HepG2 (cell line): ENCODE measurements at regions not wholly inside any gene's neighbourhood (a gene's known extent, or its start where the extent isn't known, plus 50 kb on each side); places are given as distances from the start of the nearest gene placed in this dataset.

Experiments
- ATAC-seq: fragments of 200-7000 bp; cut with Tn5 transposase; 3 replicates; pipeline ENCODE4 v1.9.1; 2020; ENCODE audit warnings: mild to moderate bottlenecking, moderate library complexity
- BruUV-seq: library from RNA; stranded (reverse); fragments of 400-500 nt; replicated peaks from 2 replicates; lab custom pipeline; 2021; lab: Mats Ljungman, UMichigan
- CTCF ChIA-PET: fragments of 300-600 bp; formaldehyde crosslinking; extraction: SDS; loops from one replicate; lab custom pipeline; 2021; ENCODE audit warnings: low total read pairs, inconsistent platforms, low intra/inter-chr PET ratio; lab: Yijun Ruan, JAX
- POLR2A ChIA-PET: fragments of 350-600 bp; sonication (Branson Sonifier 250); formaldehyde crosslinking; loops from one replicate; lab custom pipeline; 2020; ENCODE audit warnings: antibody characterized with exemption, inconsistent platforms; lab: Yijun Ruan, JAX
- DNase-seq: peaks from one replicate; pipeline ENCODE4 v3.0.0-alpha.2; 2015; ENCODE audit warnings: low spot score
- FAIRE-seq: peaks from 3 replicates; lab custom pipeline; 2011; peaks lifted over from hg19 to GRCh38; lab: Jason Lieb, UNC
- H2AFZ ChIP-seq: one replicate; pipeline ENCODE4 v1.6.1; 2011; ENCODE audit warnings: low read length, inconsistent platforms
- H3K27ac ChIP-seq: fragments of 300-600 bp; 3 replicates; pipeline ENCODE4 v1.8.0; 2011; ENCODE audit warnings: mixed run types, mild to moderate bottlenecking, mixed read lengths, low read length, inconsistent platforms; ENCODE audit not compliant: insufficient read depth; ENCODE audit errors: extremely low read length
- H3K27me3 ChIP-seq, 2 experiments: fragments of 200-600 bp in 1 of 2; 2 replicates in 1 of 2; 3 replicates in 1 of 2; pipeline versions ENCODE4 v1.6.0 to v1.8.0; 2011; ENCODE audit warnings: low read length in 2 of 2, mild to moderate bottlenecking in 2 of 2, moderate library complexity in 2 of 2, inconsistent platforms in 1 of 2; ENCODE audit not compliant: insufficient read depth in 2 of 2, control insufficient read depth in 1 of 2
- H3K36me3 ChIP-seq, 2 experiments: fragments of 200-600 bp in 1 of 2; replicated peaks in 1 of 2; 2 replicates in 1 of 2; 3 replicates in 1 of 2; pipeline versions ENCODE4 v1.5.1 to v1.8.0; 2011; ENCODE audit warnings: low read length in 2 of 2, inconsistent platforms in 1 of 2; ENCODE audit not compliant: insufficient read depth in 2 of 2, control insufficient read depth in 1 of 2
- H3K4me1 ChIP-seq: 2 replicates; pipeline ENCODE4 v1.5.1; 2012; ENCODE audit warnings: low read length, inconsistent platforms; ENCODE audit not compliant: insufficient read depth
- H3K4me2 ChIP-seq: 2 replicates; pipeline ENCODE4 v1.6.0; 2011; ENCODE audit warnings: low read depth, low read length, inconsistent platforms
- H3K4me3 ChIP-seq, 3 experiments: fragments of 200-600 bp in 1 of 3; sonication (generic), shearing (Covaris generic) in 1 of 3; replicated peaks in 1 of 3; 2 replicates each; pipeline ENCODE4 v1.5.1; 2011 to 2016; ENCODE audit warnings: low read length in 3 of 3, inconsistent platforms in 2 of 3, low read depth in 2 of 3, mild to moderate bottlenecking in 2 of 3, control low read depth in 1 of 3, mixed read lengths in 1 of 3; ENCODE audit not compliant: insufficient read depth in 1 of 3
- H3K79me2 ChIP-seq: one replicate; pipeline ENCODE4 v1.6.1; 2011; ENCODE audit warnings: low read length, inconsistent platforms; ENCODE audit not compliant: insufficient read depth
- H3K9ac ChIP-seq: 2 replicates; pipeline ENCODE4 v1.6.0; 2011; ENCODE audit warnings: mild to moderate bottlenecking, low read depth, low read length, inconsistent platforms; ENCODE audit not compliant: insufficient read depth
- H3K9me3 ChIP-seq: 2 replicates; pipeline ENCODE4 v1.5.1; 2012; ENCODE audit warnings: mild to moderate bottlenecking, low read length
- H4K20me1 ChIP-seq: 2 replicates; pipeline ENCODE4 v1.6.0; 2011; ENCODE audit warnings: inconsistent platforms, mild to moderate bottlenecking, low read length, moderate library complexity; ENCODE audit not compliant: insufficient read depth
- EEA1 ChIP-seq: sonication (generic); formaldehyde crosslinking; IDR thresholded peaks from 2 replicates; pipeline ENCODE4 v1.5.1; 2020; ENCODE audit warnings: mild to moderate bottlenecking, missing genetic modification reagents, borderline replicate concordance
- MYC ChIP-seq: sonication (generic); formaldehyde crosslinking; IDR thresholded peaks from 2 replicates; pipeline ENCODE4 v1.9.0; 2021; ENCODE audit warnings: missing genetic modification reagents, borderline replicate concordance
- MYNN ChIP-seq: sonication (generic); formaldehyde crosslinking; IDR thresholded peaks from 2 replicates; pipeline ENCODE4 v1.4.0; 2020; ENCODE audit warnings: mild to moderate bottlenecking, low read depth, missing genetic modification reagents
- SOX13 ChIP-seq, 3 experiments: fragments of 450-650 bp in 1 of 3; sonication (generic) in 1 of 3; formaldehyde crosslinking in 1 of 3; IDR thresholded peaks in 2 of 3; conservative IDR thresholded peaks in 1 of 3; 2 replicates each; pipeline versions ENCODE4 v1.5.0 to v1.6.1; 2016 to 2020; ENCODE audit warnings: antibody characterized with exemption in 1 of 3, mild to moderate bottlenecking in 1 of 3, missing compliant biosample characterization in 1 of 3, missing genetic modification reagents in 1 of 3, moderate library complexity in 1 of 3
- ZNF136 ChIP-seq: sonication (generic); formaldehyde crosslinking; IDR thresholded peaks from 2 replicates; pipeline ENCODE4 v1.8.1; 2022; ENCODE audit warnings: low read depth, mild to moderate bottlenecking, moderate library complexity, missing genetic modification reagents
- ZNF562 ChIP-seq: sonication (generic); formaldehyde crosslinking; IDR thresholded peaks from 2 replicates; pipeline ENCODE4 v1.8.0; 2022; ENCODE audit warnings: missing genetic modification reagents, borderline replicate concordance
- ZNF615 ChIP-seq: sonication (generic); formaldehyde crosslinking; IDR thresholded peaks from 2 replicates; pipeline ENCODE4 v1.5.0; 2020; ENCODE audit warnings: mild to moderate bottlenecking, missing genetic modification reagents, borderline replicate concordance
- ZNF616 ChIP-seq: sonication (generic); formaldehyde crosslinking; IDR thresholded peaks from 2 replicates; pipeline ENCODE4 v1.5.0; 2020; ENCODE audit warnings: low read depth, mild to moderate bottlenecking, missing genetic modification reagents
- ZNF841 ChIP-seq: sonication (generic); formaldehyde crosslinking; IDR thresholded peaks from 2 replicates; pipeline ENCODE4 v1.8.1; 2023; ENCODE audit warnings: missing genetic modification reagents, borderline replicate concordance
- WGBS: methylation state at CpG from one replicate; pipeline ENCODE4 v1.1.6; 2017; ENCODE audit warnings: low lambda C conversion rate; 5-methylcytosine and 5-hydroxymethylcytosine counted together
- in situ Hi-C: cut with HindIII; loops from 2 replicates; pipeline ENCODE4 v1.10.0; 2017; ENCODE audit warnings: low pct_unique_long_range_greater_than_20kb; ENCODE audit not compliant: extremely low pct_ligation_motif_present
- intact Hi-C: fragments of 100-400 bp; cut with micrococcal nuclease; formaldehyde crosslinking; loops from one replicate; pipeline ENCODE4 v1.10.0; 2022; ENCODE audit not compliant: unreplicated experiment
- TF ChIP-seq, protein P1 (sequence below): IDR thresholded peaks from 2 replicates; pipeline ENCODE4 v1.6.1; 2012; ENCODE audit warnings: low read length, improper control_type of control experiment
- TF ChIP-seq, protein P2 (sequence below): sonication (generic); formaldehyde crosslinking; IDR thresholded peaks from 2 replicates; pipeline ENCODE4 v1.4.0; 2020; ENCODE audit warnings: missing genetic modification reagents, borderline replicate concordance

DNA sequence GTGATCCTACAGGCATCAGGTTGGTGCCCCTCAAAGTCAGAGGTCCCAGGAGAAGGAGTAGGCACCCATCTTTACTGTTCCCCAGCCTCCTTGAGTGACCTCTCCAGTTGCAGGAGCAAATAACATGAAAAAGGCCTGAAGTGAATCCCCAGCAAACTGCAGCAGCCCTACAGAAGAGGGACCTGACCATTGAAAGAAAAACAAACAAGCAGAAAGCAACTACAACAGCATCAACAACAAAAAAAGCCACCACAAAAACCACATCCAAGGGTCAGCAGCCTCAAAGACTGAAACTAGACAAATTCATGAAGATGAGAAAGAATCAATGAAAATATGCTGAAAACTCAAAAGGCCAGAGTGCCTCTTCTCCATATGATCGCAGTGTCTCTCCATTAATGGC lies 128.7 kb downstream of the ANKRD50 start:
- in situ Hi-C loops (no loop called here), intact Hi-C loops (no loop called here)
- no peak for DNase-seq
- H3K4me2 ChIP-seq: no peak overlapping the region
- BruUV-seq: no TSS peak
- POLR2A ChIA-PET: no interaction called here
- H2AFZ ChIP-seq: no peak overlapping the region
- H4K20me1 ChIP-seq: no peaks in the 10 kb centered on the region
- peaks cover 14% of the 10 kb centered on the region; the same call in 1 of the 2 replicates for H3K9me3 ChIP-seq
- 35% methylated on average over 1 of the region's 1 CpG for WGBS
- H3K4me1 ChIP-seq: no peaks in the 10 kb centered on the region
- no peak overlapping the region for H3K27ac ChIP-seq
- no peaks in the 10 kb centered on the region for H3K27me3 ChIP-seq
- H3K79me2 ChIP-seq: no peaks in the 10 kb centered on the region
- H3K36me3 ChIP-seq: no peaks in the 10 kb centered on the region
- ATAC-seq: no peak
- no peak for FAIRE-seq
- TF ChIP-seq MYC: no peak
- no peak for TF ChIP-seq ZNF562
- TF ChIP-seq ZNF616 (CRISPR knock-in tag): no peak
- no peak for TF ChIP-seq ZNF615
- TF ChIP-seq, protein P1, sequence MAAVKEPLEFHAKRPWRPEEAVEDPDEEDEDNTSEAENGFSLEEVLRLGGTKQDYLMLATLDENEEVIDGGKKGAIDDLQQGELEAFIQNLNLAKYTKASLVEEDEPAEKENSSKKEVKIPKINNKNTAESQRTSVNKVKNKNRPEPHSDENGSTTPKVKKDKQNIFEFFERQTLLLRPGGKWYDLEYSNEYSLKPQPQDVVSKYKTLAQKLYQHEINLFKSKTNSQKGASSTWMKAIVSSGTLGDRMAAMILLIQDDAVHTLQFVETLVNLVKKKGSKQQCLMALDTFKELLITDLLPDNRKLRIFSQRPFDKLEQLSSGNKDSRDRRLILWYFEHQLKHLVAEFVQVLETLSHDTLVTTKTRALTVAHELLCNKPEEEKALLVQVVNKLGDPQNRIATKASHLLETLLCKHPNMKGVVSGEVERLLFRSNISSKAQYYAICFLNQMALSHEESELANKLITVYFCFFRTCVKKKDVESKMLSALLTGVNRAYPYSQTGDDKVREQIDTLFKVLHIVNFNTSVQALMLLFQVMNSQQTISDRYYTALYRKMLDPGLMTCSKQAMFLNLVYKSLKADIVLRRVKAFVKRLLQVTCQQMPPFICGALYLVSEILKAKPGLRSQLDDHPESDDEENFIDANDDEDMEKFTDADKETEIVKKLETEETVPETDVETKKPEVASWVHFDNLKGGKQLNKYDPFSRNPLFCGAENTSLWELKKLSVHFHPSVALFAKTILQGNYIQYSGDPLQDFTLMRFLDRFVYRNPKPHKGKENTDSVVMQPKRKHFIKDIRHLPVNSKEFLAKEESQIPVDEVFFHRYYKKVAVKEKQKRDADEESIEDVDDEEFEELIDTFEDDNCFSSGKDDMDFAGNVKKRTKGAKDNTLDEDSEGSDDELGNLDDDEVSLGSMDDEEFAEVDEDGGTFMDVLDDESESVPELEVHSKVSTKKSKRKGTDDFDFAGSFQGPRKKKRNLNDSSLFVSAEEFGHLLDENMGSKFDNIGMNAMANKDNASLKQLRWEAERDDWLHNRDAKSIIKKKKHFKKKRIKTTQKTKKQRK: no peak
- no peak for TF ChIP-seq ZNF136 (CRISPR knock-in tag)
- H3K4me3 ChIP-seq: no peak overlapping the region
- H3K9ac ChIP-seq: no peak overlapping the region
- CTCF ChIA-PET: no interaction called here

DNA sequence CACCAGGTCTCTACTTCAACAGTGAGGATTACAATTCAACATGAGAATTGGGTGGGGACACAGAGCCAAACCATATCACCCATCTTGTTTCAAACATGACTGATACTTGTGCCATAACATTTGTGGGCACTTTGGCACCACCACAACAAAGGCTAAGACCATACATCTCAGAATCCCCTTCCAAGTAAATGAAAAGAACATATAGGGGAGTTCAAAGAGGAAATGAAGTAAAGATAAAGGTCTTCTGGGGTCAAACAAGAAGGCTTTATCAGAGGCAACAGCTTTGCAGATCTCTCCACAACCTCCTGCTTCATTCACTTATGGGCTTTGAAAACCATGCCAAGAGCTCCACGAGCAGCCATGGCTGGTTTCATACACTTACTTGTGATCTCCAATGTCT lies 122.7 kb downstream of the ANKRD50 start:
- Histone ChIP-seq H3K79me2 (no peaks in the 10 kb centered on the region), H3K27me3 (no peaks in the 10 kb centered on the region), H3K4me1 (no peaks in the 10 kb centered on the region), H3K9me3 (no peaks in the 10 kb centered on the region), H3K27ac (no peak overlapping the region), H3K4me2 (no peak overlapping the region), H3K36me3 (no peaks in the 10 kb centered on the region), H3K9ac (no peak overlapping the region), H2AFZ (no peak overlapping the region)
- no peak for ATAC-seq
- no peak for DNase-seq
- no TSS peak for BruUV-seq
- in situ Hi-C loops (no loop called here), intact Hi-C loops (no loop called here)
- 0% methylated on average over 1 of the region's 1 CpG for WGBS
- no peak for TF ChIP-seq EEA1 (CRISPR knock-in tag)
- no peak for TF ChIP-seq MYNN (CRISPR knock-in tag)
- TF ChIP-seq, protein P2, sequence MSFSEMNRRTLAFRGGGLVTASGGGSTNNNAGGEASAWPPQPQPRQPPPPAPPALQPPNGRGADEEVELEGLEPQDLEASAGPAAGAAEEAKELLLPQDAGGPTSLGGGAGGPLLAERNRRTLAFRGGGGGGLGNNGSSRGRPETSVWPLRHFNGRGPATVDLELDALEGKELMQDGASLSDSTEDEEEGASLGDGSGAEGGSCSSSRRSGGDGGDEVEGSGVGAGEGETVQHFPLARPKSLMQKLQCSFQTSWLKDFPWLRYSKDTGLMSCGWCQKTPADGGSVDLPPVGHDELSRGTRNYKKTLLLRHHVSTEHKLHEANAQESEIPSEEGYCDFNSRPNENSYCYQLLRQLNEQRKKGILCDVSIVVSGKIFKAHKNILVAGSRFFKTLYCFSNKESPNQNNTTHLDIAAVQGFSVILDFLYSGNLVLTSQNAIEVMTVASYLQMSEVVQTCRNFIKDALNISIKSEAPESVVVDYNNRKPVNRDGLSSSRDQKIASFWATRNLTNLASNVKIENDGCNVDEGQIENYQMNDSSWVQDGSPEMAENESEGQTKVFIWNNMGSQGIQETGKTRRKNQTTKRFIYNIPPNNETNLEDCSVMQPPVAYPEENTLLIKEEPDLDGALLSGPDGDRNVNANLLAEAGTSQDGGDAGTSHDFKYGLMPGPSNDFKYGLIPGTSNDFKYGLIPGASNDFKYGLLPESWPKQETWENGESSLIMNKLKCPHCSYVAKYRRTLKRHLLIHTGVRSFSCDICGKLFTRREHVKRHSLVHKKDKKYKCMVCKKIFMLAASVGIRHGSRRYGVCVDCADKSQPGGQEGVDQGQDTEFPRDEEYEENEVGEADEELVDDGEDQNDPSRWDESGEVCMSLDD (CRISPR knock-in tag): no peak
- no peak for TF ChIP-seq ZNF841 (CRISPR knock-in tag)
- no peak for TF ChIP-seq SOX13 (IDR thresholded peaks at IDR 0.05)
- no peak for TF ChIP-seq SOX13 (CRISPR knock-in tag; conservative IDR thresholded peaks at IDR 0.05 in 1 of 2, IDR thresholded peaks at IDR 0.05 in 1 of 2)
- TF ChIP-seq, all 625 proteins: peak for 0
- Histone ChIP-seq H3K4me3 (no peak overlapping the region), H4K20me1 (no peaks in the 10 kb centered on the region)
- CTCF ChIA-PET: no interaction called here
- FAIRE-seq: no peak
- POLR2A ChIA-PET: no interaction called here
